Right renal pelvis (tissue), 4 donors: ENCODE measurements at regions not wholly inside any gene's neighbourhood (a gene's known extent, or its start where the extent isn't known, plus 50 kb on each side); places are given as distances from the start of the nearest gene placed in this dataset.
"Not testable (repeated sequence)": the region's sequence is repeated elsewhere in the genome, so short reads cannot be mapped to it uniquely, and the experiment has no call there.

Experiments
- DNase-seq, 4 donors: peaks; one replicate each; pipeline ENCODE4 v3.0.0-alpha.2; 2013; ENCODE audit warnings: low read depth in 4 of 4, low spot score in 3 of 4, missing footprints in 1 of 4

GRCh38 chr16:19980632-19981265 is 92.9 kb downstream of the GPR139 start:
- DNase-seq = no peak

GRCh38 chr16:19979638-19980037 is 94.1 kb downstream of the GPR139 start:
- no peak for DNase-seq

GRCh38 chr16:19974607-19975006 is 90.0 kb upstream of the GPRC5B start:
- DNase-seq = no peak

- no peak for DNase-seq
These were observed 87.5 kb upstream of the GPRC5B start for GRCh38 chr16:19972111-19972510.

- DNase-seq = no peak
These were observed 84.4 kb upstream of the GPRC5B start for GRCh38 chr16:19968891-19969683.

GRCh38 chr16:19967963-19968362 is 83.3 kb upstream of the GPRC5B start:
- no peak for DNase-seq

GRCh38 chr16:19967561-19967960 is 82.9 kb upstream of the GPRC5B start:
- no peak for DNase-seq

GRCh38 chr16:19963301-19963700 is 78.7 kb upstream of the GPRC5B start:
- DNase-seq = no peak

GRCh38 chr16:19960183-19960582 is 75.5 kb upstream of the GPRC5B start:
- no peak for DNase-seq

GRCh38 chr16:19959736-19960135 is 75.1 kb upstream of the GPRC5B start:
- no peak for DNase-seq

GRCh38 chr16:19955896-19956295 is 71.2 kb upstream of the GPRC5B start:
- not testable (repeated sequence) for DNase-seq

GRCh38 chr16:19955084-19955483 is 70.4 kb upstream of the GPRC5B start:
- not testable (repeated sequence) for DNase-seq

- DNase-seq = no peak
These were observed 63.8 kb upstream of the GPRC5B start for GRCh38 chr16:19948186-19949104.

GRCh38 chr16:19945934-19946333 is 61.3 kb upstream of the GPRC5B start:
- no peak for DNase-seq

- no peak for DNase-seq
These were observed 55.5 kb upstream of the GPRC5B start for GRCh38 chr16:19940195-19940594.

GRCh38 chr16:19939553-19939952 is 54.9 kb upstream of the GPRC5B start:
- no peak for DNase-seq

GRCh38 chr16:19938536-19938935 is 53.9 kb upstream of the GPRC5B start:
- no peak for DNase-seq

- no peak for DNase-seq
These were observed 51.8 kb upstream of the GPRC5B start for GRCh38 chr16:19936441-19936840.

GRCh38 chr16:19935694-19936093 is 51.0 kb upstream of the GPRC5B start:
- DNase-seq = peak in 2 of 4 donors; percentile 6 to 7
